Endothelial cell of umbilical vein (primary cell): ENCODE measurements at regions not wholly inside any gene's neighbourhood (a gene's known extent, or its start where the extent isn't known, plus 50 kb on each side); places are given as distances from the start of the nearest gene placed in this dataset.

Source experiments
- BruUV-seq: library from RNA; stranded (reverse); fragments of 400-500 nt; replicated peaks from 2 replicates; lab custom pipeline; 2021; lab: Mats Ljungman, UMichigan
- CTCF ChIA-PET: fragments of 300-600, 350-600 bp; sonication (Branson Sonifier 250); formaldehyde crosslinking; loops from one replicate; lab custom pipeline; 2021; ENCODE audit warnings: antibody characterized with exemption, inconsistent platforms; lab: Charles Lee
- POLR2A ChIA-PET: fragments of 300-600, 350-600 bp; sonication (Branson Sonifier 250); formaldehyde crosslinking; loops from one replicate; lab custom pipeline; 2021; ENCODE audit warnings: antibody characterized with exemption, inconsistent platforms; lab: Charles Lee
- DNase-seq: peaks from one replicate; pipeline ENCODE4 v3.0.0-alpha.2; 2011; ENCODE audit warnings: low read depth, low spot score
- FAIRE-seq: peaks from 2 replicates; lab custom pipeline; 2011; peaks lifted over from hg19 to GRCh38; lab: Jason Lieb, UNC
- H2AFZ ChIP-seq: 2 replicates; pipeline ENCODE4 v1.6.0; 2012; ENCODE audit warnings: low read depth, low read length, control low read depth, inconsistent platforms
- H3K27ac ChIP-seq: 2 replicates; pipeline ENCODE4 v1.5.1; 2011; ENCODE audit warnings: low read depth, mild to moderate bottlenecking, control low read depth, low read length, moderate library complexity; ENCODE audit not compliant: insufficient read depth
- H3K27me3 ChIP-seq, 2 experiments: 2 replicates each; pipeline versions ENCODE4 v1.6.0 to v1.6.1; 2011; ENCODE audit warnings: low read length in 2 of 2, mixed read lengths in 1 of 2; ENCODE audit not compliant: control insufficient read depth in 2 of 2, insufficient read depth in 2 of 2
- H3K36me3 ChIP-seq, 2 experiments: 2 replicates in 1 of 2; 3 replicates in 1 of 2; pipeline ENCODE4 v1.5.1; 2011; ENCODE audit warnings: low read length in 2 of 2, mild to moderate bottlenecking in 1 of 2, moderate library complexity in 1 of 2; ENCODE audit not compliant: control insufficient read depth in 2 of 2, insufficient read depth in 2 of 2; ENCODE audit errors: extremely low read depth in 1 of 2
- H3K4me1 ChIP-seq: 3 replicates; pipeline ENCODE4 v1.5.1; 2011; ENCODE audit warnings: mild to moderate bottlenecking, low read length; ENCODE audit not compliant: control insufficient read depth, insufficient read depth; ENCODE audit errors: extremely low read depth
- H3K4me2 ChIP-seq: 2 replicates; pipeline ENCODE4 v1.6.1; 2011; ENCODE audit warnings: low read length, control low read depth, mixed read lengths; ENCODE audit not compliant: insufficient read depth
- H3K4me3 ChIP-seq, 3 experiments: fragments of 200-600 bp in 1 of 3; sonication (generic), shearing (Covaris generic) in 1 of 3; replicated peaks in 1 of 3; 2 replicates each; pipeline ENCODE4 v1.5.1; 2011 to 2016; ENCODE audit warnings: control low read depth in 3 of 3, low read length in 3 of 3, mild to moderate bottlenecking in 2 of 3, inconsistent platforms in 1 of 3, low read depth in 1 of 3, moderate library complexity in 1 of 3; ENCODE audit not compliant: insufficient read depth in 1 of 3
- H3K79me2 ChIP-seq: 2 replicates; pipeline ENCODE4 v1.6.0; 2012; ENCODE audit warnings: low read length, inconsistent platforms; ENCODE audit not compliant: control insufficient read depth, insufficient read depth
- H3K9ac ChIP-seq: replicated peaks from 2 replicates; pipeline ENCODE3; 2011; ENCODE audit warnings: low read length, control low read depth; ENCODE audit not compliant: insufficient read depth; ENCODE audit errors: extremely low read depth
- H3K9me1 ChIP-seq: replicated peaks from 3 replicates; pipeline ENCODE4 v1.6.0; 2011; ENCODE audit warnings: mild to moderate bottlenecking, low read length; ENCODE audit not compliant: control insufficient read depth, insufficient read depth; ENCODE audit errors: extremely low read depth
- H3K9me3 ChIP-seq: replicated peaks from 2 replicates; pipeline ENCODE4 v1.5.1; 2012; ENCODE audit warnings: low read length, inconsistent platforms; ENCODE audit not compliant: control insufficient read depth, insufficient read depth
- H4K20me1 ChIP-seq: replicated peaks from 2 replicates; pipeline ENCODE3; 2011; ENCODE audit warnings: mild to moderate bottlenecking, low read length; ENCODE audit not compliant: control insufficient read depth, insufficient read depth; ENCODE audit errors: extremely low read depth
- CTCF ChIP-seq, 2 donors: IDR thresholded peaks; 1 replicate in 1 of 2; 2 replicates in 1 of 2; pipeline ENCODE4 v1.5.1; 2011; ENCODE audit warnings: low read length in 2 of 2, mild to moderate bottlenecking in 2 of 2, moderate library complexity in 2 of 2, control low read depth in 1 of 2, inconsistent platforms in 1 of 2, low read depth in 1 of 2; ENCODE audit not compliant: insufficient read depth in 1 of 2; ENCODE audit errors: extremely low read depth in 1 of 2
- EZH2 ChIP-seq: IDR thresholded peaks from 2 replicates; pipeline ENCODE4 v1.6.1; 2012; ENCODE audit warnings: borderline replicate concordance, low read depth, mild to moderate bottlenecking, moderate library complexity, low read length, inconsistent platforms; ENCODE audit not compliant: severe bottlenecking
- FOS ChIP-seq: IDR thresholded peaks from 2 replicates; pipeline ENCODE4 v1.6.1; 2011; ENCODE audit warnings: mild to moderate bottlenecking, low read length, moderate library complexity, borderline replicate concordance; ENCODE audit not compliant: insufficient read depth
- GATA2 ChIP-seq: IDR thresholded peaks from 2 replicates; pipeline ENCODE4 v1.7.0; 2011; ENCODE audit warnings: low read depth, mild to moderate bottlenecking, moderate library complexity, mixed read lengths, low read length; ENCODE audit not compliant: insufficient read length, insufficient read depth
- JUN ChIP-seq: IDR thresholded peaks from 2 replicates; pipeline ENCODE4 v1.6.1; 2011; ENCODE audit warnings: borderline replicate concordance, low read depth; ENCODE audit not compliant: insufficient read length, insufficient read depth
- MYC ChIP-seq: IDR thresholded peaks from one replicate; pipeline ENCODE4 v1.6.1; 2011; ENCODE audit warnings: mild to moderate bottlenecking, low read depth, low read length
- POLR2A ChIP-seq: IDR thresholded peaks from 2 replicates; pipeline ENCODE4 v1.6.1; 2012; ENCODE audit warnings: low read depth, mild to moderate bottlenecking, control low read depth, low read length
- POLR2AphosphoS5 ChIP-seq: IDR thresholded peaks from 2 replicates; pipeline ENCODE4 v1.6.1; 2012; ENCODE audit warnings: low read depth, mild to moderate bottlenecking, control low read depth, low read length, moderate library complexity; ENCODE audit not compliant: insufficient read depth
- dilution Hi-C: fragments of 300-500 bp; cut with MboI; formaldehyde crosslinking; loops from one replicate; pipeline ENCODE4 v1.15.0; 2019; ENCODE audit warnings: low sequenced_read_pairs; ENCODE audit not compliant: extremely low pct_ligation_motif_present
- intact Hi-C: fragments of 100-400 bp; cut with micrococcal nuclease; formaldehyde crosslinking; loops from one replicate; pipeline ENCODE4 v1.10.0; 2022
- TF ChIP-seq, protein P1 (sequence below): IDR thresholded peaks from 2 replicates; pipeline ENCODE4 v1.6.1; 2011; ENCODE audit not compliant: insufficient read depth, insufficient read length

- CTCF ChIA-PET, result no interaction called here
- POLR2A ChIA-PET, result no interaction called here
Measured at GRCh38 chr1:80779275-80779674, 1021.5 kb upstream of the ADGRL2 start.

More at GRCh38 chr1:80779275-80779674, 1021.5 kb upstream of the ADGRL2 start:
- TF ChIP-seq POLR2AphosphoS5 (no peak), MYC (no peak), JUN (no peak), FOS (no peak), POLR2A (no peak), GATA2 (no peak), EZH2 (no peak), CTCF (IDR thresholded peaks at IDR 0.05; ENCODE audit: extremely low read depth in 1 of 2, insufficient read depth in 1 of 2, low read depth in 1 of 2, low read length in 2 of 2) (no peak)
- TF ChIP-seq, protein P1, sequence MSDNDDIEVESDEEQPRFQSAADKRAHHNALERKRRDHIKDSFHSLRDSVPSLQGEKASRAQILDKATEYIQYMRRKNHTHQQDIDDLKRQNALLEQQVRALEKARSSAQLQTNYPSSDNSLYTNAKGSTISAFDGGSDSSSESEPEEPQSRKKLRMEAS, result no peak
- Histone ChIP-seq H3K4me2 (no peak overlapping the region), H3K4me1 (no peaks in the 10 kb centered on the region), H4K20me1 (no peaks in the 10 kb centered on the region), H3K36me3 (no peaks in the 10 kb centered on the region), H3K27me3 (no peaks in the 10 kb centered on the region), H3K9me3 (no peaks in the 10 kb centered on the region), H3K9me1 (no peaks in the 10 kb centered on the region), H3K27ac (no peak overlapping the region), H3K9ac (no peak overlapping the region), H3K79me2 (no peaks in the 10 kb centered on the region), H3K4me3 (no peak overlapping the region), H2AFZ (no peak overlapping the region)
- no peak for FAIRE-seq
- intact Hi-C loops (no loop called here), dilution Hi-C loops (no loop called here)
- no TSS peak for BruUV-seq
- DNase-seq, result no peak
